ENCODE measurements at regions not wholly inside any gene's neighbourhood (a gene's known extent, or its start where the extent isn't known, plus 50 kb on each side); places are given as distances from the start of the nearest gene placed in this dataset.

- Histone ChIP-seq H3K4me3 (replicated peaks; ENCODE audit: low read depth, low read length) (no peak overlapping the region), H3K27me3 (replicated peaks; ENCODE audit: control insufficient read depth, insufficient read depth, low read length) (no peaks in the 10 kb centered on the region; the same call in 1 of the 2 replicates), H3K36me3 (ENCODE audit: control insufficient read depth, insufficient read depth, low read length) (no peaks in the 10 kb centered on the region)
- TF ChIP-seq CTCF (IDR thresholded peaks at IDR 0.05; ENCODE audit: insufficient read depth, low read length, poor library complexity, severe bottlenecking): no peak
- no peak for DNase-seq (ENCODE audit: extremely low read depth, insufficient read length)
Observed at GRCh38 chr10:94111367-94111766, 117.6 kb downstream of the PLCE1 start.

DNA sequence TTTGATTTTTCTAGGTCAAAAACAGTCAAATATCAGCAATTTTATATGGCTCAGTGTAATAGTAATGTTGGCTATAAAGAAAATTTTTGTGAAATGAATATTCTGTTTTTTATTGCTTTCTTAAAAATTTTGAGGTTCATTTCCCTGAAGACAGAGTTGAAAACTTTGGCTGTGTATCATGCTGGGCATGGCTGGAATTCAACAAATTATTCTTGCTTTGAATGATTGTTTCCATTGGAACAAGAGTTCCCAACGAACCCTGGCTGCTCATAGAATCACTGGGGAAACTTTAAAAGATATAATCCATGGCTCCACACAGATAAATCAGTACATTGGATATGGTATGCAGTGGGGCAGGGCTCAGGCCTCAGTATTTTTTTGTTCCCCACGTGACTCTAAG is 118.6 kb downstream of the PLCE1 start:
- no peaks in the 10 kb centered on the region; the same call in 1 of the 2 replicates for H3K27me3 ChIP-seq (replicated peaks; ENCODE audit: control insufficient read depth, insufficient read depth, low read length)
- no peak for DNase-seq (ENCODE audit: extremely low read depth, insufficient read length)
- TF ChIP-seq CTCF (IDR thresholded peaks at IDR 0.05; ENCODE audit: insufficient read depth, low read length, poor library complexity, severe bottlenecking): no peak

GRCh38 chr10:94115725-94116124 is 122.0 kb downstream of the PLCE1 start:
- TF ChIP-seq CTCF (IDR thresholded peaks at IDR 0.05; ENCODE audit: insufficient read depth, low read length, poor library complexity, severe bottlenecking): no peak
- Histone ChIP-seq H3K4me3 (replicated peaks; ENCODE audit: low read depth, low read length) (no peak overlapping the region), H3K36me3 (ENCODE audit: control insufficient read depth, insufficient read depth, low read length) (no peaks in the 10 kb centered on the region), H3K27me3 (replicated peaks; ENCODE audit: control insufficient read depth, insufficient read depth, low read length) (no peaks in the 10 kb centered on the region; the same call in 1 of the 2 replicates)
- no peak for DNase-seq (ENCODE audit: extremely low read depth, insufficient read length)

More for the DNA sequence above, 118.6 kb downstream of the PLCE1 start:
- Histone ChIP-seq H3K4me3 (replicated peaks; ENCODE audit: low read depth, low read length) (no peak overlapping the region), H3K36me3 (ENCODE audit: control insufficient read depth, insufficient read depth, low read length) (no peaks in the 10 kb centered on the region)

DNA sequence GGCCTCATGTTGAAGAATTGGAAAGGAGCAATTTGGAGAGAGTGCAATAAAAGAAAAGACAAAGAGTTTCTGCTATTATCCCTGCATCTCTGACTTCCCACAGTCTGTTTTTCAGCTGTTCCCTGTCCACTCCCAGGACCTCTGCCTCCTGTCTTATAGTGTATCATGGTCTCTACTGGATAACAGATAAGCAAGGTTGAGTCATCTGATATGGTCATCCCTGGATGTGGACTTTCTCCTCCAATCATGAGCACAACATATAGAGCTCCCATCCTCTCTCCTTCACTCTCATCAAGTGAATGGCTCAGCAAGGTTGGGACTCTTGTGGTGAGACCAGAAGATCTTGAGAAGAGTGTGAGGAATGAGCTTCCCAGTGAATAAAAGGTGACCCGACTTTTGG is 123.1 kb downstream of the PLCE1 start:
- TF ChIP-seq CTCF (IDR thresholded peaks at IDR 0.05; ENCODE audit: insufficient read depth, low read length, poor library complexity, severe bottlenecking): no peak
- no peak overlapping the region for H3K4me3 ChIP-seq (replicated peaks; ENCODE audit: low read depth, low read length)
- DNase-seq (ENCODE audit: extremely low read depth, insufficient read length): no peak

GRCh38 chr10:94122211-94122610 is 128.5 kb downstream of the PLCE1 start:
- Histone ChIP-seq H3K36me3 (ENCODE audit: control insufficient read depth, insufficient read depth, low read length) (no peaks in the 10 kb centered on the region), H3K4me3 (replicated peaks; ENCODE audit: low read depth, low read length) (no peak overlapping the region), H3K27me3 (replicated peaks; ENCODE audit: control insufficient read depth, insufficient read depth, low read length) (no peaks in the 10 kb centered on the region)
- DNase-seq (ENCODE audit: extremely low read depth, insufficient read length): no peak
- no peak for TF ChIP-seq CTCF (IDR thresholded peaks at IDR 0.05; ENCODE audit: insufficient read depth, low read length, poor library complexity, severe bottlenecking)

More for the DNA sequence above, 123.1 kb downstream of the PLCE1 start:
- Histone ChIP-seq H3K27me3 (replicated peaks; ENCODE audit: control insufficient read depth, insufficient read depth, low read length) (no peaks in the 10 kb centered on the region; the same call in 1 of the 2 replicates), H3K36me3 (ENCODE audit: control insufficient read depth, insufficient read depth, low read length) (no peaks in the 10 kb centered on the region)
